ENCODE measurements at regions not wholly inside any gene's neighbourhood (a gene's known extent, or its start where the extent isn't known, plus 50 kb on each side); places are given as distances from the start of the nearest gene placed in this dataset.

GRCh38 chr20:41670631-41671030 lies 52.5 kb upstream of the CHD6 start:
- no peak for DNase-seq (ENCODE audit: low read depth in 2 of 2)

DNA sequence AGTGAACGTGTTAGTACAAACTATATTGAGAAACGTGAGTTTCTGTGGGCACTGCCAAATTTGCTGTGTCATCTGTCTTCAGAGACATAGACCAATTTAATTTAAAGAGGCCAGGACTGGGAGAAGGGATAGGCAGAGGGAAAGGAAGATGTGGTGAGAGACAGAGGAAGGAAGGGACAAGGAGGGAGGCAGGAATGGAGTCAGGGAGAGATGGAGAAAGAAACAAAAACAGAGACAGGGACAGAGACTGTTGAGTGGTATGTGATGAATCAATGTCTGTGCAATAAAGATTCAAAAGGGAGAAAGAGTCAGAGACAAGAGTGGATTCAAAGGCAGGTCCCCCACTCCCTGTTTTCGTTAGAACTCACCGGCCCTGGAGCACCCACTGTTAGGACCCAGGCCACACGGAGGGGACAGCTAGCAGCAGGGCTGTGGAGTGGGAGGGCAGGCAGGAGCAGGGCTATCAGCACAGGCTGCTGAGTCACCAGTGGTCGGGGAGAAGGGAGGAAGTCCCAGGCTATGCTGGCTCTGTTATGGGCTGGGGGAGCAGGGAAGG lies 51.6 kb upstream of the CHD6 start:
- DNase-seq (ENCODE audit: low read depth in 2 of 2) = no peak

GRCh38 chr20:41668057-41668749 lies 50.0 kb upstream of the CHD6 start:
- DNase-seq (ENCODE audit: low read depth in 2 of 2) = no peak
